IPS DF 6.9 (cell line): ENCODE measurements at regions not wholly inside any gene's neighbourhood (a gene's known extent, or its start where the extent isn't known, plus 50 kb on each side); places are given as distances from the start of the nearest gene placed in this dataset.

ENCODE experiments used
- DNase-seq: peaks from one replicate; pipeline ENCODE4 v3.0.0-alpha.2; 2013; ENCODE audit warnings: low read depth, low spot score
- H3K27ac ChIP-seq: one replicate; pipeline ENCODE4 v1.5.1; 2013; ENCODE audit warnings: low read length, control low read depth
- H3K27me3 ChIP-seq: 2 replicates; pipeline ENCODE4 v1.6.1; 2013; ENCODE audit warnings: mild to moderate bottlenecking, low read length; ENCODE audit not compliant: control insufficient read depth, insufficient read depth
- H3K36me3 ChIP-seq: 2 replicates; pipeline ENCODE4 v1.6.1; 2013; ENCODE audit warnings: low read length; ENCODE audit not compliant: control insufficient read depth, insufficient read depth
- H3K4me1 ChIP-seq: 2 replicates; pipeline ENCODE4 v1.6.1; 2013; ENCODE audit warnings: low read length; ENCODE audit not compliant: control insufficient read depth, insufficient read depth
- H3K4me3 ChIP-seq: 2 replicates; pipeline ENCODE4 v1.5.1; 2013; ENCODE audit warnings: mild to moderate bottlenecking, low read length
- H3K9me3 ChIP-seq: 2 replicates; pipeline ENCODE4 v1.6.1; 2013; ENCODE audit warnings: low read length, inconsistent platforms; ENCODE audit not compliant: control insufficient read depth, insufficient read depth
- WGBS: extraction: QIAGEN DNeasy Blood & Tissue Kit; methylation state at CpG from one replicate; pipeline ENCODE4 v1.1.7; 2013; ENCODE audit warnings: mixed read lengths, missing lambda C conversion rate; ENCODE audit not compliant: insufficient read length, insufficient coverage; 5-methylcytosine and 5-hydroxymethylcytosine counted together

GRCh38 chr20:11841972-11842461 lies 75.7 kb upstream of the BTBD3 start:
- Histone ChIP-seq H3K36me3 (no peaks in the 10 kb centered on the region), H3K9me3 (no peaks in the 10 kb centered on the region), H3K27me3 (no peaks in the 10 kb centered on the region), H3K27ac (no peak overlapping the region), H3K4me3 (no peak overlapping the region), H3K4me1 (no peaks in the 10 kb centered on the region)
- DNase-seq: no peak
- WGBS: no CpG with 5 or more reads among the region's 3 CpGs

DNA sequence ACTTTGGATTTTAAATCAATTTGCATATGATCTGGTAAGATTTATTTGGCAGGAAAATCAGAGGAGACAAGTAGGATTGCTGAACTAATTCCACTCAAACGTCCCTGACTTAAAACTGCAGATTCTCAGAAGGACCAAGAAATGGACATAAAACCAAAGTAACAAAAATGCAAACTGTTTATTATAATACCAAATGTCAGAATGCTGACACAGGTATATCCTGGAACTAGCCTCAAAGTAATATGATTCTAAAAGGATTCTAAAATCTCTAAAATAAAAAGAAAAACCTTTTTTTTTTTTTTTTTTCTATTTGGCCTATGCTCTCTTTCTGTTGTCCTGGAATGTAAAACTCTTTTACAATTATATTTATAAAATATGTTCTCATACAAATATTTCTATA lies 74.4 kb upstream of the BTBD3 start:
- no CpG with 5 or more reads among the region's 1 CpG for WGBS
- no peak for DNase-seq
- no peak overlapping the region for H3K27ac ChIP-seq
- H3K9me3 ChIP-seq: no peaks in the 10 kb centered on the region
- no peaks in the 10 kb centered on the region for H3K4me1 ChIP-seq
- no peak overlapping the region for H3K4me3 ChIP-seq
- H3K27me3 ChIP-seq: no peaks in the 10 kb centered on the region
- H3K36me3 ChIP-seq: no peaks in the 10 kb centered on the region

DNA sequence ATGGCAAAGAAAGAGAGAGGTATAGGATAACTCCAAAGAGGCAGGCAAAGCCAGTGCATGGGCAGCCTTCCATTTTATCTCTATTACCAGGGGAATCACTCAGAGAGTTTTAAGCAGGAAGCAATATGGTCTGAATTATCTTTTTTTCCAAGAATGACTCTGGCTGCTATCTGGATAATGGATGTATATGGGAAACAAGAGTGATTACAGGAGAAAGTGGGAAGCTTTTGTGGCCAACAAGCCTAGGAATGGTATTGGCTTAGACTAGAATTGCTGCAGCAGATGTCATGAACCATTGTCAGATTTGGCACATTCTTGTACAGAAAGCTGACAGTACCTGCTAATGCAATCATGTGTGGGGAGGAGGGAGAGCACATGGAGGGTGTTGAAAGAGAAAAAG lies 73.0 kb upstream of the BTBD3 start:
- Histone ChIP-seq H3K27me3 (no peaks in the 10 kb centered on the region), H3K36me3 (no peaks in the 10 kb centered on the region), H3K27ac (no peak overlapping the region), H3K4me1 (peaks cover 2% of the 10 kb centered on the region; the same call in 1 of the 2 replicates), H3K9me3 (no peaks in the 10 kb centered on the region), H3K4me3 (no peak overlapping the region)
- no peak for DNase-seq

DNA sequence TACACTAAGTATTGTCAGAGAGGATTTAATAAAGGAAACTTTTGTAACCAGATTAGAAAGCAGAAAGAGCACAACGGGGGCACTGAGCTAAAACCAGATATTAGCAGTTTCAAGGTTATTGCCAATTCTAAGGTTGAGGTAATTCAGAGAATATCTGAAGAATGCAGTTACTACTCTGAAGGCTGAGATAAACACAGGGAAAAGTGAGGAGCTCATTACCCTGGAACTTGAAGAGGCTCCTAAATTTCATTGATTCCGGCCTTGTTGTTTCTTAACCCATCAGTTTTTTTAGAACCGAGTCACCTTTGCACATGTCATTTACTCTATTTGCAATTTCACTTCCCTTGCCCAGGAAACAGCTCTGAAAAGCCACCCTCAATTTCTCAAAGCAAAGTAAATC lies 72.4 kb upstream of the BTBD3 start:
- no CpG with 5 or more reads among the region's 3 CpGs for WGBS
- DNase-seq: no peak
- no peak overlapping the region for H3K4me3 ChIP-seq
- no peaks in the 10 kb centered on the region for H3K36me3 ChIP-seq
- no peaks in the 10 kb centered on the region for H3K9me3 ChIP-seq
- no peaks in the 10 kb centered on the region for H3K27me3 ChIP-seq
- H3K27ac ChIP-seq: no peak overlapping the region
- H3K4me1 ChIP-seq: peaks cover 2% of the 10 kb centered on the region; the same call in 1 of the 2 replicates

DNA sequence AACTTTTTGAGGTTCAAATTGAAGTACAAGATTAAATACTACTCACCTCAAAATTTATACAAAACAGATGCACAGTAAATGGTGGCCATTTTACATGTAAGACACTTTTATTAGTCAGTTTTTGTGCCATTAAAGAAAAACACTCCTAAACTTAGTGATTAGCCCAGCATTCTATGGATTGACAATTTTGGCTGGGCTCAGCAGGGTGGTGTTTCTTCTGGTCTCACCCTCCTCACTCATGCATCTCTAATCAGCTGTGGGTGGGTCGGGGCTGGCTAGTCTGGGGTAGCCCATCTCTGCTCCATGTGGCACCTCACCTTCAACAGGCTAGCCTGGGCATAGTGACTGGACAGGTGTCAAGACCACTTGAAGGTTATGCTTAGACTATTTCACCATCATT lies 71.6 kb upstream of the BTBD3 start:
- H3K4me3 ChIP-seq: no peak overlapping the region
- H3K9me3 ChIP-seq: no peaks in the 10 kb centered on the region
- no peaks in the 10 kb centered on the region for H3K27me3 ChIP-seq
- no CpG with 5 or more reads among the region's 1 CpG for WGBS
- H3K36me3 ChIP-seq: no peaks in the 10 kb centered on the region
- H3K4me1 ChIP-seq: peaks cover 2% of the 10 kb centered on the region; the same call in 1 of the 2 replicates
- no peak for DNase-seq
- H3K27ac ChIP-seq: no peak overlapping the region

- no peak for DNase-seq
Measured at GRCh38 chr20:11847827-11848226, 69.9 kb upstream of the BTBD3 start.

DNA sequence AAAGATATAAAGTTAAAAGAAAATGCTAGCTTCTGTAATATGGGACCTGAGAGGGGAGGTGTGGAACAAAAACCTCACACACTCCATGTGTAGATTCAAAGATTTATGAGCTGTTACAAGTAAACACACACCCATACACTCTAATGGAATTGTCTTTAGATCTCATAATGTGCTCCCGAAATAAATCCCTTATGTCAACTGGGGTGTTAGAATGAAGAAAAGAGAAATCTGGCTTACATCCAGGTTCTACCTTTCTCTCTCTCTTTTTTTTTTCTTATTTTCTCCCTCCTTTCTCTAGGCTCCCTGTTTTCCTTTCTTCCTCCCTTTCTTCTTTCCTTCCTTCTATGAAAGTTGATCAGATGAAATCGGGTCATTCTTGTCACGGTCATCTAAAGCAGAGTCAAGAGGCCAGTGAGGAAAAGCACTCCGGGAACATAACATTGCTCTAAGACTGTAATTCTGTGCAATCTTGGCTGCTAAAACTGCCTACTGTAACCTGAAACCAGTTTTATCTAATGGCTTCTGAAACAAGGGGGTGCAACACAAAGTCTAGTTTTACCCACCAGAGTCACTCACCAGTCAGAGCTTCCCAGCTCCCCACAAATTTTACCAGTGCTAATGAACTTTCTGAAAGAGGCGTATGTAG lies 68.3 kb upstream of the BTBD3 start:
- Histone ChIP-seq H3K27me3 (no peaks in the 10 kb centered on the region), H3K9me3 (no peaks in the 10 kb centered on the region), H3K27ac (no peak overlapping the region), H3K4me1 (peaks cover 2% of the 10 kb centered on the region; the same call in 1 of the 2 replicates), H3K4me3 (no peak overlapping the region), H3K36me3 (no peaks in the 10 kb centered on the region)
- WGBS: no CpG with 5 or more reads among the region's 5 CpGs
- DNase-seq: no peak

More at GRCh38 chr20:11847827-11848226, 69.9 kb upstream of the BTBD3 start:
- no peaks in the 10 kb centered on the region for H3K9me3 ChIP-seq
- H3K4me1 ChIP-seq: peaks cover 2% of the 10 kb centered on the region; the same call in 1 of the 2 replicates
- H3K4me3 ChIP-seq: no peak overlapping the region
- WGBS: no CpG with 5 or more reads among the region's 2 CpGs
- no peaks in the 10 kb centered on the region for H3K27me3 ChIP-seq
- H3K27ac ChIP-seq: no peak overlapping the region
- no peaks in the 10 kb centered on the region for H3K36me3 ChIP-seq

DNA sequence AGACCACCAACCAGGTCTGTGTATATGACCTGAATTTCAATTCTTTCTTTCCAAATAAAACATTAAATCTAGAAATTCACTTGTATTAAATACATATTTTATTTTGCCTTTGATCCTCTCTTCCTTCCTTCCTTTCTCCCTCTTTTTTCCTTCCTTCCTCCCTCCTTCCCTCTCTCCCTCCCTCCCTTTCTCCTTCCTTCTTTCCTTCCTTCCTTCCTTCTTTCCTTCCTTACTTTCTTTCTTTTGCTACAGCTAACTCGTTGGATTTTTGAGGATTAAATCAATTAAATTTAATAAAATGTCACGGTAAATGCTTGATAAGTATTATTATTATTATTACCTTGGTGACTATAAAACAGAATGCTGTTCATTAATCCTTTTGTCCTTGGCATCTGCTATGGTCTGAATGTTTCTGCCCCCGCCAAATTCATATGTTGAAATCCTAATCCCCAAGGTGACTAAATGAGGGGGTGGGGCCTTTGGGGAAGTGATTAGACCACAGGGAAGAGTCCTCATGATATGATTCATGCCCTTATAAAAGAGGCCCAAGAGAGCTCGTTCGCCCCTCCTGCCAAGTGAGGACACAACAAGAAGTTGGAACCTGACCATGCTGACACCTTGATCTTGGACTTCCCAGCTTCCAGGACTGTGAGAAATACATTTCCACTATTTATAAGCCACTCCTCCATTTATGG lies 67.6 kb upstream of the BTBD3 start:
- DNase-seq: no peak
- H3K4me3 ChIP-seq: no peak overlapping the region
- WGBS: no CpG with 5 or more reads among the region's 5 CpGs
- H3K4me1 ChIP-seq: peaks cover 2% of the 10 kb centered on the region; the same call in 1 of the 2 replicates
- H3K27me3 ChIP-seq: no peaks in the 10 kb centered on the region
- no peaks in the 10 kb centered on the region for H3K36me3 ChIP-seq
- H3K9me3 ChIP-seq: no peaks in the 10 kb centered on the region
- no peak overlapping the region for H3K27ac ChIP-seq

DNA sequence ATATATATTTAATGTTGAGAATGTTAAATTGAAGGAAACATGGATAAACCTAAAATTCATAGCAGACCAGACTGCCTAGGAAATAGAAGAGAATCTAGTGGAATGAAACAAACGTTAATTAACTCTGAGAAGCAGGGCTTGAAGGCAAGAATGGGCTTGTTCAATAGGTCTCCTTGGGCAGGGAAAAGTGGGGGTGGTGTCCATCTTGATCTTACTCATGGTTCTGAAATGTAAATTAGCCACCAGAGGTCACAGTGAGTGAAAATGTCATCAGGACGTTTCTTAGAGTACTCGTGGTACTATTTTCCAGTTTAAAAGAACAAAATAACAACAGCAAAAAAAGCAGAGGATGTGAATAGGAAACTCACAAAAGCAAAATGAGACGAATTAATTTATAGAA lies 66.8 kb upstream of the BTBD3 start:
- no peak for DNase-seq
- H3K36me3 ChIP-seq: no peaks in the 10 kb centered on the region
- no peaks in the 10 kb centered on the region for H3K9me3 ChIP-seq
- WGBS: no CpG with 5 or more reads among the region's 4 CpGs
- no peak overlapping the region for H3K4me3 ChIP-seq
- no peaks in the 10 kb centered on the region for H3K27me3 ChIP-seq
- peaks cover 2% of the 10 kb centered on the region; the same call in 1 of the 2 replicates for H3K4me1 ChIP-seq
- no peak overlapping the region for H3K27ac ChIP-seq

GRCh38 chr20:11851646-11852045 lies 66.0 kb upstream of the BTBD3 start:
- WGBS: no CpG with 5 or more reads among the region's 1 CpG
- no peak for DNase-seq
- H3K9me3 ChIP-seq: no peaks in the 10 kb centered on the region
- no peaks in the 10 kb centered on the region for H3K36me3 ChIP-seq
- H3K4me1 ChIP-seq: peaks cover 2% of the 10 kb centered on the region; the same call in 1 of the 2 replicates
- H3K4me3 ChIP-seq: no peak overlapping the region
- no peak overlapping the region for H3K27ac ChIP-seq
- no peaks in the 10 kb centered on the region for H3K27me3 ChIP-seq
